Gastroesophageal sphincter (tissue), 3 donors: ENCODE measurements at regions not wholly inside any gene's neighbourhood (a gene's known extent, or its start where the extent isn't known, plus 50 kb on each side); places are given as distances from the start of the nearest gene placed in this dataset.
"Not testable (repeated sequence)": the region's sequence is repeated elsewhere in the genome, so short reads cannot be mapped to it uniquely, and the experiment has no call there.

Experiments used
- CTCF ChIP-seq, 4 experiments: fragments of 200-600 bp in 2 of 4; fragments of 450-650 bp in 2 of 4; sonication (generic) in 1 of 4; IDR thresholded peaks; one replicate each; pipeline ENCODE4 v1.5.1; 2017 to 2019; ENCODE audit warnings: antibody characterized with exemption in 4 of 4, mild to moderate bottlenecking in 2 of 4, moderate library complexity in 2 of 4
- POLR2AphosphoS5 ChIP-seq: sonication (generic); formaldehyde crosslinking; IDR thresholded peaks from one replicate; pipeline ENCODE4 v1.6.1; 2017; ENCODE audit warnings: antibody characterized with exemption

- not testable (repeated sequence) for TF ChIP-seq CTCF (IDR thresholded peaks at IDR 0.05); POLR2AphosphoS5
Measured at GRCh38 chr9:85295244-85295643, 446.5 kb downstream of the AGTPBP1 start.
